Gastroesophageal sphincter (tissue), 3 donors: ENCODE measurements at regions not wholly inside any gene's neighbourhood (a gene's known extent, or its start where the extent isn't known, plus 50 kb on each side); places are given as distances from the start of the nearest gene placed in this dataset.

Experiments used
- CTCF ChIP-seq, 4 experiments: fragments of 200-600 bp in 2 of 4; fragments of 450-650 bp in 2 of 4; sonication (generic) in 1 of 4; IDR thresholded peaks; one replicate each; pipeline ENCODE4 v1.5.1; 2017 to 2019; ENCODE audit warnings: antibody characterized with exemption in 4 of 4, mild to moderate bottlenecking in 2 of 4, moderate library complexity in 2 of 4
- EP300 ChIP-seq: sonication (generic); formaldehyde crosslinking; IDR thresholded peaks from one replicate; pipeline ENCODE4 v1.6.1; 2017; ENCODE audit warnings: antibody characterized with exemption, mild to moderate bottlenecking
- POLR2A ChIP-seq, 2 donors: fragments of 450-650 bp; IDR thresholded peaks; one replicate each; pipeline ENCODE4 v1.6.1; 2017; ENCODE audit warnings: antibody characterized with exemption in 2 of 2, mild to moderate bottlenecking in 2 of 2, moderate library complexity in 1 of 2
- POLR2AphosphoS5 ChIP-seq: sonication (generic); formaldehyde crosslinking; IDR thresholded peaks from one replicate; pipeline ENCODE4 v1.6.1; 2017; ENCODE audit warnings: antibody characterized with exemption

DNA sequence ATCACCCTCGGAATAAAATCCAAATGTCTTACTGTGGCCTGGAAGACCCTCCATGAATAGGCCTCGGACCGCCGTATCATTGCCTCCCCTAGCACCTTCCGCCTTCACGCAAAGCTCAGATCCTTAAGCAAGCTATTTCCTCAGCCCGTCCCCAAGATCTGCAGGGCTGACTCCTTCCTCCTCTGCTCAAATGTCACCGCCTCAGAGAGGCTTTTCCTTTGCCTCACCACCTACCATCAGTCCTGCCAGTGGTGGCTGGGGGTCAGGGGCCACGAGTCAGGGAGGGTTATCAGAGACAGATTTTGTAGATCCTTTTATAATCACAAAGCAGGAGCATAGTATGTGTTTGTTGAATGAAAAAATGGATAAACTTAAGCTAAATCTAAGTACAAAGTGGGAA is 74.4 kb upstream of the KIF2A start:
- no peak for TF ChIP-seq POLR2A (IDR thresholded peaks at IDR 0.05)
- TF ChIP-seq CTCF (IDR thresholded peaks at IDR 0.05), result no peak
- TF ChIP-seq POLR2AphosphoS5, result no peak
- no peak for TF ChIP-seq EP300
